ENCODE measurements at regions not wholly inside any gene's neighbourhood (a gene's known extent, or its start where the extent isn't known, plus 50 kb on each side); places are given as distances from the start of the nearest gene placed in this dataset.
"Not testable (repeated sequence)": the region's sequence is repeated elsewhere in the genome, so short reads cannot be mapped to it uniquely, and the experiment has no call there.

- DNase-seq (ENCODE audit: low read depth): no peak
Measured at GRCh38 chr12:25876383-25877045, 82.0 kb upstream of the RASSF8 start.

- no peak for DNase-seq (ENCODE audit: low read depth)
Measured at GRCh38 chr12:25877446-25877845, 81.0 kb upstream of the RASSF8 start.

- no peak for DNase-seq (ENCODE audit: low read depth)
Measured at GRCh38 chr12:25882266-25882665, 76.2 kb upstream of the RASSF8 start.

- no peak for DNase-seq (ENCODE audit: low read depth)
Measured at GRCh38 chr12:25883026-25883916, 75.2 kb upstream of the RASSF8 start.

GRCh38 chr12:25884024-25884919, 74.2 kb upstream of the RASSF8 start:
- DNase-seq (ENCODE audit: low read depth): no peak

- DNase-seq (ENCODE audit: low read depth): no peak
Measured at GRCh38 chr12:25884920-25885234, 73.6 kb upstream of the RASSF8 start.

GRCh38 chr12:25886396-25886795, 72.1 kb upstream of the RASSF8 start:
- no peak for DNase-seq (ENCODE audit: low read depth)

- DNase-seq (ENCODE audit: low read depth): no peak
Measured at GRCh38 chr12:25887367-25887766, 71.1 kb upstream of the RASSF8 start.

GRCh38 chr12:25889185-25889584, 69.3 kb upstream of the RASSF8 start:
- DNase-seq (ENCODE audit: low read depth): no peak

- not testable (repeated sequence) for DNase-seq (ENCODE audit: low read depth)
Measured at GRCh38 chr12:25891095-25891494, 67.4 kb upstream of the RASSF8 start.

- no peak for DNase-seq (ENCODE audit: low read depth)
Measured at GRCh38 chr12:25894759-25895158, 63.7 kb upstream of the RASSF8 start.

- no peak for DNase-seq (ENCODE audit: low read depth)
Measured at GRCh38 chr12:25896981-25897380, 61.5 kb upstream of the RASSF8 start.

GRCh38 chr12:25903603-25904245, 54.8 kb upstream of the RASSF8 start:
- no peak for DNase-seq (ENCODE audit: low read depth)

- no peak for DNase-seq (ENCODE audit: low read depth)
Measured at GRCh38 chr12:25904442-25904841, 54.0 kb upstream of the RASSF8 start.

GRCh38 chr12:25906651-25907340, 51.7 kb upstream of the RASSF8 start:
- DNase-seq (ENCODE audit: low read depth): no peak
